RWPE1 (cell line): ENCODE measurements at regions not wholly inside any gene's neighbourhood (a gene's known extent, or its start where the extent isn't known, plus 50 kb on each side); places are given as distances from the start of the nearest gene placed in this dataset.
"Not testable (repeated sequence)": the region's sequence is repeated elsewhere in the genome, so short reads cannot be mapped to it uniquely, and the experiment has no call there.

ENCODE experiments used
- CTCF ChIA-PET: fragments of 350-600 bp; sonication (Branson Sonifier 250); formaldehyde crosslinking; extraction: SDS; loops from one replicate; lab custom pipeline; 2021; lab: Yijun Ruan, JAX
- POLR2A ChIA-PET: fragments of 400-600 bp; formaldehyde crosslinking; extraction: SDS; loops from one replicate; lab custom pipeline; 2020; ENCODE audit warnings: antibody characterized with exemption; ENCODE audit not compliant: low non-redundant PET; lab: Yijun Ruan, JAX
- DNase-seq: peaks from one replicate; pipeline ENCODE4 v3.0.0; 2012; ENCODE audit warnings: low spot score
- H3K27ac ChIP-seq: fragments of 450-650 bp; 2 replicates; pipeline ENCODE4 v1.5.1; 2017
- CTCF ChIP-seq: fragments of 450-650 bp; conservative IDR thresholded peaks from 2 replicates; pipeline ENCODE4 v1.5.1; 2017; ENCODE audit warnings: low read depth, mild to moderate bottlenecking

GRCh38 chr4:3935406-3935805, 169.2 kb downstream of the ADRA2C start:
- POLR2A ChIA-PET, CTCF ChIA-PET: not testable (repeated sequence)

GRCh38 chr4:3936184-3936583, 170.0 kb downstream of the ADRA2C start:
- no peak for TF ChIP-seq CTCF
- CTCF ChIA-PET: no interaction called here
- no peak overlapping the region for H3K27ac ChIP-seq
- DNase-seq: no peak
- POLR2A ChIA-PET: no interaction called here

More at GRCh38 chr4:3935406-3935805, 169.2 kb downstream of the ADRA2C start:
- not testable (repeated sequence) for DNase-seq, H3K27ac ChIP-seq

GRCh38 chr4:3937849-3938562, 171.8 kb downstream of the ADRA2C start:
- DNase-seq, CTCF ChIA-PET, POLR2A ChIA-PET, H3K27ac ChIP-seq: not testable (repeated sequence)

DNA sequence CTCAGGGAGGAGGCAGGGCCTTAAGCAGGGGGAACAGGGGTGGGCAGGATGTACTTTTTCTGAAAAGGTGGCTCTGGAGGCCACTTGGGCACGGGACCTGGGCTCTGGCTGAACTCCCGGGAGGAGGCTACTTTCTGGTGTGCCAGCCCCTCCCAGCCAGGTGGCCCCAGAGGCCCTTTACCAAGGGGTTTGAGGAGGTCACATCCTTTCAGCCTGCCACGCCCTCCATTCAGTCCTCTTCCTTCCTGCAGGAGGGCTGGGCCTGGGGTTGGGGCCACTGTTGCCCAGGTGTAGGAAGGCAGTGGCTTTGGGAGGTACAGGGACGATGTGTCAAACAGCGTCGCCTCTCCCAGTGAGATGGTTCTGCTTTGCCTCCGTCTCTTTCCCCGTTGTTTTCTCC, 172.5 kb downstream of the ADRA2C start:
- CTCF ChIA-PET, H3K27ac ChIP-seq, DNase-seq, POLR2A ChIA-PET: not testable (repeated sequence)

GRCh38 chr4:3939954-3940591, 173.9 kb downstream of the ADRA2C start:
- DNase-seq, CTCF ChIA-PET, POLR2A ChIA-PET, H3K27ac ChIP-seq: not testable (repeated sequence)

DNA sequence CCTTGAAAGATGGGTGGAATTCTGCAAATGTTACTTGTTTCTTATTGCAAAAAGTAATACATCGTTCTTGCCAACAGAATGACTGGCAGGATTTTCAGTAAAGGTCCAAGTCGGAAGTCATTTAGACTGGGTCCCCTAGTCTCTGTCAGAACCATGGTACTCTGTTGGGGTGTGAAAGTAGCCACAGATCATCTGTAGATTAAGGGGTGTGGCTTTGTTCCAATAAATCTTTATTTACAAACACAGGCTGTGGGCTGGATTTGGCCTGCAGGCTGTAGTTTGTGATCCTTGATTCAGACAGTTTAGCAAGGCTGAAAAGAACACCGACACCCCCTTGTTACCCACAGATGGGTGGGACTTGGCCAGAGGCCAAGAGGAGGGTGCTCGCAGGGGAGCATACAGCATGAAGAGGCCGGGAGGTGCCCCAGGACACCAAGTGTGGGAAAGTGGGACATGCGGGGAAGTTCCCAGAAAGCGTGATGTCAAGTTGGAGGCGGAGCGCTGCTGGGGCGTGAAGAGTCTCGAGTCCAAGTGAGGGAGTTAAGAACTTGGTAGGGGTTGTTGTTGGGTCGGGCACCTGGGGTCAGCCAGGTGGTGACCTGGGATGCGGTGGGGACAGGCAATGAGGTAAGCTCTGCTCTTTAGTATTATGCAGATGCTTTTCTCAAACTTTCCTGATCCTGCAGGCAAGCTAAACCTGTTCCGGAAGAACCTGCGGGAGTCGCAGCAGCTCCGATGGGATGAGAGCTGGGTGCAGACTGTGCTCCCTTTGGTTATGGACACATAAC, 175.7 kb downstream of the ADRA2C start:
- DNase-seq, POLR2A ChIA-PET, H3K27ac ChIP-seq: not testable (repeated sequence)
- CTCF ChIA-PET: interaction anchor here (0.6 kb wide), 2 partner anchors 74 to 181 kb away, joined by 3 to 5 read pairs; no protein-coding TSS in a partner anchor

DNA sequence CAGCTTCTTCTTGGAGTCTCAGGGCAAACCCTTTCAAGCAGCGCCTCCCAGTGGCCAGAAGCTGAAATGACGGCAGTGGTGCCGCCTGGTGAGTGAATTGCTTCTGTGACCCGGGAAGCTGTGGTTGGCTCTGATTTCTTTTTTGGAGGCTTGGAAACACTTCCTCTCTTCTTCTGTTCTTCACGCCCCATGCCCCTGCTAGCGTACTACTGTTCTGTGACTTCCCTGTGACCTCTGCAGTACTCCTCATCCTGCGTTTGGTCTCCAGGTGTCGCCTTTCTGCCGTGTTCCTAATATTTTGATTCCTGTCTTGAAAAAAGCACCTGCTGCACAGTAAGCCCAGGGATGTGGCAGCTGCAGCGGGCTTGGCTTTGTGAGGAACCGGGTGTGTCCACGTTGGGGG, 176.4 kb downstream of the ADRA2C start:
- H3K27ac ChIP-seq, POLR2A ChIA-PET: not testable (repeated sequence)
- CTCF ChIA-PET: interaction anchor here (0.6 kb wide), 2 partner anchors 74 to 181 kb away, joined by 3 to 5 read pairs; no protein-coding TSS in a partner anchor
- TF ChIP-seq CTCF: peak; percentile 38
- DNase-seq: peak; percentile 4

DNA sequence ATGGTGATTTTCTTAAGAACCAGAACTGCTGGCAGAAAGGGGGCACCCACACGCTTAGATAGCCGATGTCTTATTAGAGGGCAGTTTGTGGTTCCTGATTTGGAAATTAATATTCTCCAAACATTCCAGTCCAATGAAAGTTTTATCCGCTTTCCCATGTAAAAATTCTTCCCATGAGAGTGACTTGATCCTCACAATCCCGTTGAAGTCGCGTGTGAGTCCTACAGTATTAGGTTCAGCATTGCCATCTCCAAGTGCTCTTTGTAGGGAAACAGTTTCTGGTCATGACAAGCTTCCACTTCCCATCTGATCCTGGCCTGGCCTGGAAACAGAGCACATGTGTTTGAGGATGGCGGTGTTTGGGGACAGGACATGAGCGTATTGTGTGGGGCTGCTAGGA, 176.9 kb downstream of the ADRA2C start:
- H3K27ac ChIP-seq, CTCF ChIA-PET, POLR2A ChIA-PET, DNase-seq: not testable (repeated sequence)

DNA sequence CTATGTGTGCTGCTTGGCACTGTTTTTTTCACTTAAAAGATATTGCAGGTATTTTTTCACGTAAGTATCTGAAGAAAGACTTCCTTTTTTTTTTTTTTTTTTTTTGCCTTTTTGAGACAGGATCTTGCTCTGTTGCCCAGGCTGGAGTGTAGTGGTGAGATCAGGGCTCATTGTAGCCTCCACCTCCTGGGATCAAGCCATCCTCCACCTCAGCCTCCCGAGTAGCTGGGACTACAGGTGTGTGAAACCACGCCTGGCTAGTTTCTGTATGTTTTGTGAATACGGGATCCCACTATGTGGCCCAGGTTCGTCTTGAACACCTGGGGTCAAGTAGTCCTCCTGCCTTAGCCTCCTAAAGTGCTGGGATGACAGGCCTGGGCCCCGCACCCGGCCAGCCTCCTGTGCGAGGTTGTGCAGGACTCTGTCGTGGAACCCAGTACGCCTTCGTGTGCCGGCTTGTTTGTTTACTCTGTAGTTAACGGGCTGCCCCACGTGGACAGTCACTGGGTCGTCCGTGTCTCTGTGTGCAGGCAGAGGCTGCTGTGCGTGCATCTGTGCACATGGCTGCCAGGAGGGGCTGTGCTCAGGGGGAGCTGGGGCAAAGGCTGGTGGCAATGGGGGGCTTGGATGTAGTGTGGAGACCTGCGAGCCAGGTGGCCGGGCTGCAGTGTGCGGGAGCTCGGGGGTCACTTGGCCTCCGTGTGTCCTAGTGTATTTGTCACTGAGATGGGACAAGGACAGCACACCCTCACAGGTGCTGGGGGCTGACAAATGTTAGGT, 179.5 kb downstream of the ADRA2C start:
- ChIA-PET CTCF (interaction anchor here (0.6 kb wide), 3 partner anchors 163 to 1420 kb away, joined by 3 to 4 read pairs (median 3); no protein-coding TSS in a partner anchor), POLR2A (no interaction called here)
- no peak overlapping the region for H3K27ac ChIP-seq
- TF ChIP-seq CTCF: no peak
- DNase-seq: no peak

DNA sequence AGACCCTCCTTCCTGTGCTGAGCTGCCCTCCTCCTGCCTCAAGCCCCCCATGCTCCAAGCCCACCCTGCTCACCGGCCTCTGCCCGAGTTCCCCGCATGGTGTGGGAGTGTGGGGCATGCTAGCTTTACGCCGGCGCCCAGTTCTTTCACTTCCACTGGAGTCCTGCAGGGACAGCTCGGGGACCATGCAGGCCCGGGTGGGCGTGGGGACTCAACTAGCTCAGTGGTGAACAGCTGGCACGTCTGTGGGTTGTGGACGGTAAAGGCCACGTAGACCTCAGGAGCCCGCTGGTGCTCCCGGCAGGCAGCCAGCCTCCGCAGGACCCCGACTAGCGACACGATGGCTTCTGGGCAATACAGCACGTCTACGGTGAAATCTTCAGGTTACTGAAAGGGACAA, 180.4 kb downstream of the ADRA2C start:
- DNase-seq, H3K27ac ChIP-seq, POLR2A ChIA-PET: not testable (repeated sequence)
- CTCF ChIA-PET: interaction anchor here (0.6 kb wide), 3 partner anchors 164 to 1421 kb away, joined by 3 to 4 read pairs (median 3); no protein-coding TSS in a partner anchor

DNA sequence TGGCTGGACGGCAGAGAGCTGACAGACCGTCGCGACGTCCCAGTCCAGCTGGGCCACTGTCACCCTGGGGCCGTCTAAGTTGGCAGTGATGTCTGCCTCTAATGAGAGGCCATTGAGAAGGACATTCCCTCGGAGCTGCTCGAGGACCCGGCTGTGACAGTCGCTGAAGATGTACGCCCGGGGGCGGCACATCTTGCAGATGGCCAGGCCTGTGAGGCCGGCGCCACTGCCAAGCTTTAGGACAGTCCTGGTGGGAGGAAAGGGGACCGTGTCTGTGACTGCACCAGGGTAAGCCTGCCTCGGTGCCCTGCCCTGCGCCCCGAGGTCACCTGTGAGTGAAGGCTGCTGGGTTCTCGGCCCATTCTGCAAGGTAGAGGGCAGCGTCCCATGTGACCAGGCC, 181.6 kb downstream of the ADRA2C start:
- POLR2A ChIA-PET: interaction anchor here (0.6 kb wide), 1 partner anchor 442 kb away, joined by 6 read pairs; no protein-coding TSS in a partner anchor
- H3K27ac ChIP-seq, CTCF ChIA-PET, DNase-seq: not testable (repeated sequence)

GRCh38 chr4:3948210-3948609, 182.0 kb downstream of the ADRA2C start:
- CTCF ChIA-PET, DNase-seq, H3K27ac ChIP-seq: not testable (repeated sequence)
- POLR2A ChIA-PET: interaction anchor here (0.6 kb wide), 1 partner anchor 442 kb away, joined by 6 read pairs; no protein-coding TSS in a partner anchor
